Non-pigmented ciliary epithelial cell (primary cell): ENCODE measurements at regions not wholly inside any gene's neighbourhood (a gene's known extent, or its start where the extent isn't known, plus 50 kb on each side); places are given as distances from the start of the nearest gene placed in this dataset.

ENCODE experiments used
- DNase-seq: peaks from one replicate; pipeline ENCODE4 v3.0.0-alpha.2; 2010; ENCODE audit warnings: low read depth

- DNase-seq: no peak
These were observed 619.2 kb upstream of the SETBP1 start for GRCh38 chr18:44061438-44061837.

GRCh38 chr18:44062345-44062744 lies 618.3 kb upstream of the SETBP1 start:
- DNase-seq: no peak

GRCh38 chr18:44065206-44065605 lies 615.5 kb upstream of the SETBP1 start:
- DNase-seq: no peak

GRCh38 chr18:44066541-44066940 lies 614.1 kb upstream of the SETBP1 start:
- no peak for DNase-seq

- DNase-seq: no peak
These were observed 613.5 kb upstream of the SETBP1 start for GRCh38 chr18:44067186-44067585.

GRCh38 chr18:44075038-44075437 lies 605.6 kb upstream of the SETBP1 start:
- DNase-seq: no peak

- DNase-seq: peak; percentile 81
These were observed 601.1 kb upstream of the SETBP1 start for GRCh38 chr18:44079606-44080005.

DNA sequence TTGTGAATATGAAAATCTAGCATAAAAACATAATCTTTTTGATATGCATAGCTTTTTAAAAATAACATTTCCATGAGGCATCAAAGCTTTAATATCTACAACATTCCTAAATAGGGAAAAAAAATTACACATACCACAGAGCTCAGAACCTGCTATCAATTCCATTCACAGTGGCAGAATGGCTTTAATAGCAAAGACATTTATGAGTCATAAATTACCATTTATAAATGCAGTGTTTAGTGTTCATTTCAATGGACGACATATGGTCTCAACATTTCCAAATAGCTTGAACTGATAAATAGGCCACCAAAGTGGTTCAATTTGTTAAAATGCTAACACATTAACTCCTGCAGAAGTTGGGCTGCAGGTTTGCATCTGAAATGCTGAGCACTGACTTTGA lies 600.6 kb upstream of the SETBP1 start:
- no peak for DNase-seq

DNA sequence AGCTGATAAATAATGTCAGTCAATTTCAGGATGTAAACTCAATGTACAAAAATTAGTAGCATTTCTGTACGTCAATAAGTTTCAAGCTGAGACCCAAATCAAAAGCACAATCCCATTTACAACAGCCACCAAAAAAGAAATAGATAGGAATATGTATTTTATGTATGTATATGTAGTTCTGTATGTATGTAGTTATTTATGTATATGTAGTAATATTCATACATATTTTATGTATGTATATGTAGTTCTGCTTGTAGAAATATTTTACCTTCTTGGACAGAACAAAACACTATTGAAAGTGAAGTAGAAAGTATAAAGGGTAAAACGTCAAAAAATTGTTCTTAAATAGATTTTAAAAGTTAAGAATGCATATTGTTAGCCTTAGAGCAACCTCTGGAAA lies 591.0 kb upstream of the SETBP1 start:
- DNase-seq: no peak

DNA sequence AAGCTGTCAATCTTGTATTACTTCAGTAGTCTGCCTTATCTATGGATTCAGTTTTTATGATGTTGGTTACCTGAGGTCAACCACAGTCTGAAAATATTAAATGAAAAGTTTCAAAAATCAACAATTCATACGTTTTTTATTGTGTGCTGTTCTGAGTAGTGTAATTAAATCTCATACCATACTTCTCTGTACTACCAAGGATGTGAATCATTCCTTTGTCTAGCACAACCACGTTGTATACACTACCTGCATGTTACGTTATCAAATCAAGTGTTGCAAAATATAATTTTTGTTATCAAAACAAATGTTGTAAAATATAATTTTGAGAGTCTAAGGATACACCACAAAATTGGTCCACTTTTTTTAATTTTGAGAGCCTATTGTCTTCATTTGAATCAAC lies 590.2 kb upstream of the SETBP1 start:
- no peak for DNase-seq

GRCh38 chr18:44093253-44093652 lies 587.4 kb upstream of the SETBP1 start:
- no peak for DNase-seq

DNA sequence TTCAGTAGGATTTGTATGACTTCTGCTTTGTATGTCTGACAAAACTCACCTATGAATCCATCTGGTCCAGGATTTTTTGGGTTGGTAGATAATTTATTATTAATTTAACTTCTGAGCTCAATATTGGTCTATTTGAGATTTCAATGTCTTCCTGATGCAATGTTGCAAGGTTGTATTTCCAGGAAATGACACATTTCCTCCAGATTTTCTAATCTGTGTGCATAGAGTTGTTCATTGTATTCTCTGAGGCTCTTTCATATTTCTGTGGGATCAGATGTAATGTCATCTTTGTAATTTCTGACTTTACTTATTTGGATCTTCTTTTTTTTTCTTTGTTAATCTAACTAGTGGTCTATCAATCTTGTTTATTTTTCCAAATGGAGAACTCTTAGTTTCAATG lies 584.7 kb upstream of the SETBP1 start:
- DNase-seq: no peak

DNA sequence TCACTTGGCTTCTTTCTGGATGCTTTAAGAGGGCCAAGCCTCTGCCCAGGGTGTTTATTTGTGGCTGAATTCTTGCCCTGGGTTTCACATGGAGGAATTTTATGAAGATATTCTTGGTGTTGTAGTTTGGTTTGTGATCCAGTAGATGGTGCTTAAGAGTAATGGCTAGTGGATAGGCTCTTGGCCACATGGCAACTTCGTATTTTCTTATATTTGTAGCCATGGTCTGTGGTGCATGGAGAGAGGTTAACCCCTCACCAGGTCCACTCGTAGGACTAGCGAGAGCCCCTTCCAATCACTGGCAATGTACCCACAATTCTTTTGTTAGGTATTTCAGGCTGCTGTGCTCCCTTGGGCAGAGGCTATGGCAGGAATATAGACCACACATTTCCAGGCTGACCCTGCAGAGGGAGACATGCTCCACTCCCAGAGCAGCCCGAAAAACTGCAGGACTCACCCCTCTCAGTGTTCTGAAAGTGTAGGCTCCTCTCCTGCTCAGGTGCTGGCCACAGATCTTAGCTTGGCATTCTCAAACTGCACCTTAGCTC lies 582.1 kb upstream of the SETBP1 start:
- DNase-seq: no peak

DNA sequence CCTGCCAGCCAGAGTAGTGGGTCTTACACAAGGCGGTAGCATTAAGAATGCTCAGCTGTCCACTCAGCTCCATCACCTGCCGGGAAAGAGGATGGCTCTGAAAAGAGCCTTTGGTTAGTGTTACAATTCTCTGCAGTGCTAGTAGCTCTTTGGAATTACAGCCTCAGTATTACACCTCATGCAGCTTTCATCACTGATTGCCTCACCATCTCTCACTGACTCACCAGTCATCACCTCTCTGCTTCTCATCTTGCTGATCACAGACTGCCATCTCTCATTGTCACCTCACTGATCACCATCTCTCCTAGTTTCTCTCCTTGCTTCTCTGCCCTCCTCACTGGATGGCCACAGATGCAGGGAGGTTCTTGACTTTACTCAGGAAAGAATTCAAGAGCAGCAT lies 573.5 kb upstream of the SETBP1 start:
- no peak for DNase-seq

DNA sequence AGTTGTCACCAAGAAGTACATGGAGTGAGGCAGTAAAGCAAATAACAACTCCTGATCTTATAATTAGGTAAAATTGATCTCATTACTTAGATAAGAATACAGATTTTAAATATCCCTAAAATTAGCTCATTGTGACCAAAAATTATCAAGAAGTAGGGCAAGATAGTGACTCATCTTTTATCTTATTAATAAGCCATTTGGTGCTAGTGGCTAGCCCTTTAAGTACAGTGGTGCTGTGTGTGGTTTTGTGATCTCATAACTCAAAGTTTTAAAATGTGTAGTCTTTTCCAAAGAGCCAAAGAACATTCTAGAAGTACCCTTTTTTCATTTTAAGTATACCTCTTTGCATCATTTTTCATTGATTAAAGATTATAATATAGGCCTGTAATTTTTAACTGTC lies 569.4 kb upstream of the SETBP1 start:
- DNase-seq: no peak

- no peak for DNase-seq
These were observed 562.9 kb upstream of the SETBP1 start for GRCh38 chr18:44117821-44118220.

DNA sequence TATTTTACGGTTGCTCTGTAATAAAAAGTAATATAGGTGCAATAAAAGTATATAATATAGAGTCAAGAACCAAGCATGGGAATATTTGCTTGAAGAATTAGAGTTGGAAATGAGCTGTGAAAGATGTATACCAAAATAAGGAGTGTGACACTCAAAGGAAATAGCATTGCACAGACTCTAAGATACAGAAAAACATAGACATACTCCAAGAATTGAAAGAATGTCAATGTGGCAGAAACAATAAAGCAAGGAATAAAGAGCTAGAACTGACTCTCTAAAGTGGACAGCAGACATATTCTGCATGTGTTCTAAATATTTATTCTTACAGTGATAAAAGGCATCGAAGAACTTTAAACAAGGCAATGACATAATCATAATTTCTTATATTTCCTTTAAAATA lies 561.1 kb upstream of the SETBP1 start:
- DNase-seq: no peak

- DNase-seq: no peak
These were observed 556.9 kb upstream of the SETBP1 start for GRCh38 chr18:44123743-44124142.

- no peak for DNase-seq
These were observed 555.2 kb upstream of the SETBP1 start for GRCh38 chr18:44125446-44125845.

- no peak for DNase-seq
These were observed 554.1 kb upstream of the SETBP1 start for GRCh38 chr18:44126598-44126997.

- DNase-seq: peak; percentile 35
These were observed 552.3 kb upstream of the SETBP1 start for GRCh38 chr18:44128365-44128764.

DNA sequence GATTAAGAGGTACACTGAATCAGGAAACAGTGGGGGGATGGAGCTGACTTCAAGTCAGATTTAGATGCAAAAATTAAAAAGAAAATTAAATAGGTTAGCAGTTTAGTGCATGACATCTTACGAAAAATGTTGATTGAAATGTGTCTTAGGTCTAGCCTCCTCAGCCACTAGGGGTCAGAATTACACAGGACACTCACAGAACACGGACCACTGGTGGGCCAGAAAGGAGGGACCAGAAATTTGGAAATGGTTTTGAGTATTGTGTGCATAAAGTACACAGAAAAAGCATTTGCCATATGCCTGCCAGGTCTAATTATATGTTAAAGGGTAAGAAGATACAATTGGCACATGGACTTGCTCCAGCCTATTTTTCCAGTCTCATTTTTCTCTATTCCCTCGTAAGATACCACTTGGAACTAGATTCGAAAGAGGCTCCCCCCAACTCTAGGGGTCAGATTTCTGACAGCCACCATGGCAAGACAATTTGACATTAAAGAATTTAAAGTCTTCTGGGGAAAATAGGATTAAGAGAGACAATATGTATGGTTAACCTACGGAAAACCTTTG lies 550.2 kb upstream of the SETBP1 start:
- no peak for DNase-seq

DNA sequence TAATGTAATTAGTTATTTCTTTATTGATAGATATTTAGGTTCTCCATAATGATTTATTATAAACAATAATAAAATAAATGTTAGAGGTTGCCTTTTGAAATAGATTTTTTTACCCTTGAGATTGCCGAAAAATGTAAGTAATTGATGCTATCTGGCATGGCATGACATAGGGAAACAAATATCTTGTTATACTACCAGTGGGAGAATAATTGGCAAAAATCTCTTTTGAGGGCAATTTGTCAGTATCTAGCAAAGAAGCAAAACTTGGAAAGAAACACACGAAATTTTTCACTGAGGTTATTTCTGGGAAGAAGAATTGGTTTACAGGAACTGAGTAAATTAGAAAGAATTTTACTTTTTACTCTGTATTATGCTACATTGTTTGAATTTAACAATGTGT lies 547.2 kb upstream of the SETBP1 start:
- DNase-seq: no peak

DNA sequence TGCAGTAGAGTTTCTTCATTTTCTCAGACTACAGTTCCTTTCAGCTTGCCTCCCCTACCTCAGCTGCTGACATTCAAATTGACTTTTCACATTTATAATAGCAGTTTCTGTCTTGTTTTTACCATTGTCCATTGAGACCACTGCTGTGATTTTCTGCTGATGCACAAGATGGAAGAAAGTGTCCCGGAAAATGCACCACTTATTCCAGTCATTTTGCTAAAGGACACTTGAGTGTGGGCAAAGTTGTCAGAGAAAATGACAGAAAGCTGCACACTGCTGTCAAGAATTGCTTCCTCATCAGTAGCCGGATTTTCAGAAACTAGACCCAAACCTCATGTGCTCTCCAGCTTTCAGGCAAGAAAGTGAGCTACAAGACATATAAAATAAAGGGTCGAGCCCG lies 546.2 kb upstream of the SETBP1 start:
- DNase-seq: no peak

DNA sequence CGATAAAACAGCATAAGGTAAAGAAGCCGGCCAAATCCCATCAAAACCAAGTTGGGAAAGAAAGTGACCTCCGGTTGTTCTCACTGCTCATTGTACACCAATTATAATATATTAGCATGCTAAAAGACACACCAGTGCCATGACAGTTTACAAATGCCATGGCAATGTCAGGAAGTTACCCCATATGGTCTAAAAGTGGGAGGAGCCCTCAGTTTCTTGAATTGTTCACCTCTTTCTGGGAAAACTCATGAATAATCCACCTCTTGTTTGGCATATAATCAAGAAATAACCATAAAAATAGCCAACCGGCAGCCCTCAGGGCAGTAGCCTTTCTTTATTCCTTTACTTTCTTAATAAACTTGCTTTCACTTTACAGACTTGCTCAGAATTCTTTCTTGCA lies 544.9 kb upstream of the SETBP1 start:
- DNase-seq: no peak
